Tibial nerve (tissue), 4 donors: ENCODE measurements at regions not wholly inside any gene's neighbourhood (a gene's known extent, or its start where the extent isn't known, plus 50 kb on each side); places are given as distances from the start of the nearest gene placed in this dataset.
A peak's percentile ranks its signal among the peaks of the same experiment; 100 is the strongest.
"Not testable (repeated sequence)": the region's sequence is repeated elsewhere in the genome, so short reads cannot be mapped to it uniquely, and the experiment has no call there.

Experiments used
- DNase-seq, 2 donors: peaks; one replicate each; pipeline ENCODE4 v3.0.0-alpha.2; 2019; ENCODE audit warnings: low spot score in 2 of 2
- H3K27ac ChIP-seq, 4 donors: fragments of 200-600 bp; sonication (generic) in 3 of 4; one replicate each; pipeline ENCODE4 v1.5.1; 2017 to 2019; ENCODE audit warnings: mild to moderate bottlenecking in 1 of 4
- H3K27me3 ChIP-seq, 2 donors: fragments of 200-600 bp; sonication (generic) in 1 of 2; one replicate each; pipeline versions ENCODE4 v1.5.1 to v1.6.0; 2017 to 2019
- H3K36me3 ChIP-seq, 3 donors: fragments of 200-600 bp; sonication (generic); one replicate each; pipeline ENCODE4 v1.5.1; 2018 to 2019
- H3K4me1 ChIP-seq, 4 donors: fragments of 200-600 bp; sonication (generic) in 3 of 4; one replicate each; pipeline ENCODE4 v1.5.1; 2017 to 2019
- H3K4me3 ChIP-seq, 4 donors: fragments of 200-600 bp; sonication (generic) in 3 of 4; one replicate each; pipeline ENCODE4 v1.5.1; 2017 to 2019; ENCODE audit warnings: mild to moderate bottlenecking in 1 of 4, moderate library complexity in 1 of 4
- H3K9me3 ChIP-seq, 4 donors: fragments of 200-600 bp; sonication (generic) in 3 of 4; one replicate each; pipeline ENCODE4 v1.5.1; 2017 to 2019
- EP300 ChIP-seq, 2 donors: sonication (generic); formaldehyde crosslinking; IDR thresholded peaks; one replicate each; pipeline ENCODE4 v1.6.1; 2017; ENCODE audit warnings: antibody characterized with exemption in 2 of 2, mild to moderate bottlenecking in 1 of 2
- POLR2A ChIP-seq, 2 donors: fragments of 450-650 bp; IDR thresholded peaks; one replicate each; pipeline ENCODE4 v1.6.1; 2017; ENCODE audit warnings: antibody characterized with exemption in 2 of 2, mild to moderate bottlenecking in 2 of 2, moderate library complexity in 2 of 2
- WGBS, 2 donors: methylation state at CpG; one replicate each; pipeline ENCODE4 v1.1.5; 2018; 5-methylcytosine and 5-hydroxymethylcytosine counted together
- TF ChIP-seq, protein P1 (sequence below), 5 experiments: fragments of 200-600 bp in 3 of 5; fragments of 450-650 bp in 2 of 5; sonication (generic) in 3 of 5; IDR thresholded peaks; one replicate each; pipeline ENCODE4 v1.5.1; 2016 to 2019; ENCODE audit warnings: antibody characterized with exemption in 5 of 5, mild to moderate bottlenecking in 3 of 5, moderate library complexity in 2 of 5

GRCh38 chr18:57889841-57890240 is 86.7 kb upstream of the ATP8B1 start:
- no peak for DNase-seq
- Histone ChIP-seq H3K9me3 (peaks cover 0 to 8% (median 0%) of the 10 kb centered on the region in 4 donors), H3K4me3 (no peak overlapping the region), H3K27ac (no peak overlapping the region), H3K36me3 (no peaks in the 10 kb centered on the region), H3K27me3 (no peaks in the 10 kb centered on the region), H3K4me1 (no peaks in the 10 kb centered on the region)
- 57 to 63% methylated on average over 1 of the region's 1 CpG for whole genome bisulfite sequencing, 2 donors
- no peak for TF ChIP-seq POLR2A (IDR thresholded peaks at IDR 0.05)
- TF ChIP-seq, protein P1, sequence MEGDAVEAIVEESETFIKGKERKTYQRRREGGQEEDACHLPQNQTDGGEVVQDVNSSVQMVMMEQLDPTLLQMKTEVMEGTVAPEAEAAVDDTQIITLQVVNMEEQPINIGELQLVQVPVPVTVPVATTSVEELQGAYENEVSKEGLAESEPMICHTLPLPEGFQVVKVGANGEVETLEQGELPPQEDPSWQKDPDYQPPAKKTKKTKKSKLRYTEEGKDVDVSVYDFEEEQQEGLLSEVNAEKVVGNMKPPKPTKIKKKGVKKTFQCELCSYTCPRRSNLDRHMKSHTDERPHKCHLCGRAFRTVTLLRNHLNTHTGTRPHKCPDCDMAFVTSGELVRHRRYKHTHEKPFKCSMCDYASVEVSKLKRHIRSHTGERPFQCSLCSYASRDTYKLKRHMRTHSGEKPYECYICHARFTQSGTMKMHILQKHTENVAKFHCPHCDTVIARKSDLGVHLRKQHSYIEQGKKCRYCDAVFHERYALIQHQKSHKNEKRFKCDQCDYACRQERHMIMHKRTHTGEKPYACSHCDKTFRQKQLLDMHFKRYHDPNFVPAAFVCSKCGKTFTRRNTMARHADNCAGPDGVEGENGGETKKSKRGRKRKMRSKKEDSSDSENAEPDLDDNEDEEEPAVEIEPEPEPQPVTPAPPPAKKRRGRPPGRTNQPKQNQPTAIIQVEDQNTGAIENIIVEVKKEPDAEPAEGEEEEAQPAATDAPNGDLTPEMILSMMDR (IDR thresholded peaks at IDR 0.05), result no peak
- TF ChIP-seq EP300 (IDR thresholded peaks at IDR 0.05), result no peak

DNA sequence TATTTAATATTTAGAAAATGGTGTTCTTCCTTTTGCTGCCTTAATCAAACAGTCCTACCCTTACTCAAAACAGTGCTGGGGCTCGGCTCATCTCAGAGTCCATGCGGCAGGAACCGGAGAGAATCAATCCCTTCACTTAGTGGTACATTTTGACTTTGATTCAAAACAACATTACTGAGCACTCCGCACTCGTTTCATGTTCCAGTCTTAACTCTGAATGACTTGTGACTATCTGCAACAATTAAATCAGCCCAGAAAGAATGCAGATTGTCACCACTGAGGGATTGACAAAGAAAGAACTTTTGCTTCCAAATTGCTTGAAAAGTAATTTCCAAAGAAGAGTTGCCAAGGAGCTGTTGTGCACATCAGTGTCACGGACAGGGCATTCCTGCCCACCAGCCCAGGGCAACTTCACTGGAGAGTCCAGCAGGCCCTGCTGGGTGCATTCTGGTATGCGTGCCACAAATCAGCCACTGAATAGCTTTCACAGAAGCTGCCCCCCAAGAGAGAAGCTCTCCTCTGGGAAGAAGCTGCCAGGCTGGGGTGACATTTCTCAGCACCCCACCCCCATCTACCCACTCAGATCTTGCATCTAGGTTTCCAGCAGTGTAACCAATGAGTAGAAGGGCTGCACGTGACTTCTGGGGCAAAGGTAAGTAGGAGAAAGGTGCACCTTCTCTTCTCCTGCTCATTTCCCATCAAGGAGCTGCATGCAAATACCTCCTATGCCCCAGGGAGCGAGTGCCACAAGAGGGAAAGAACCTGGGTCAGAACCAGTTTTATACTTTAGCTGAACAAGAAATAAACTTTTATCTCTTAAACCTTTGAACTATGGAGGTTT is 84.6 kb upstream of the ATP8B1 start:
- Histone ChIP-seq H3K9me3 (peaks cover 0 to 8% (median 0%) of the 10 kb centered on the region in 4 donors), H3K36me3 (no peaks in the 10 kb centered on the region), H3K27me3 (no peaks in the 10 kb centered on the region), H3K4me1 (no peaks in the 10 kb centered on the region), H3K4me3 (no peak overlapping the region), H3K27ac (no peak overlapping the region)
- 79 to 83% methylated on average over 9 of the region's 9 CpGs for WGBS, 2 donors
- DNase-seq, result no peak
- no peak for TF ChIP-seq POLR2A (IDR thresholded peaks at IDR 0.05)
- TF ChIP-seq, protein P1 (IDR thresholded peaks at IDR 0.05), result no peak
- no peak for TF ChIP-seq EP300 (IDR thresholded peaks at IDR 0.05)

- no peaks in the 10 kb centered on the region for H3K27me3 ChIP-seq
- no peak overlapping the region for H3K27ac ChIP-seq
- no peak for DNase-seq
- H3K4me1 ChIP-seq, result no peaks in the 10 kb centered on the region
- H3K4me3 ChIP-seq, result no peak overlapping the region
- peaks cover 0 to 8% (median 0%) of the 10 kb centered on the region in 4 donors for H3K9me3 ChIP-seq
- no peaks in the 10 kb centered on the region for H3K36me3 ChIP-seq
- TF ChIP-seq EP300 (IDR thresholded peaks at IDR 0.05) (no peak), POLR2A (IDR thresholded peaks at IDR 0.05) (no peak)
- TF ChIP-seq, protein P1 (IDR thresholded peaks at IDR 0.05), result no peak
- 71 to 73% methylated on average over 1 of the region's 1 CpG for WGBS, 2 donors
Measured at GRCh38 chr18:57885931-57886330, 82.8 kb upstream of the ATP8B1 start.

DNA sequence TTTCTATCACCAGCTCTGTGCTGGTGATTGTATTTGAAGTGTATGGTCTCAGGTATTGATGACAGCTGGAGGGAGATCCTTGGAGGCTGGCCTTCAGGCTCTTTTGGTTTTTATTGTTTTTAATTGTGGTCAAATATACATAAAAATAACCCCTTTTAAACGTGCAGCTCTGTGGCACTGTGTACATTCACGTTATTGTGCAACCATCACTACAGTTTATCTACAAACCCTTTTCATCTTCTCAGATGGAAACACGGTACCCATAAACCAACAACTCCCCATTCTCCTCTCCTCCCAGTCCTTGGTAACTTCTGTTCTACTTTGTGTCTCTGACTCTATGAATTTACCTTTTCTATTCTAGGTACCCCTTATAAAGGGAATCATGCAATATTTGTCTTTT is 79.3 kb upstream of the ATP8B1 start:
- H3K9me3 ChIP-seq, result no peaks in the 10 kb centered on the region
- no peak overlapping the region for H3K4me3 ChIP-seq
- H3K36me3 ChIP-seq, result no peaks in the 10 kb centered on the region
- H3K4me1 ChIP-seq, result no peaks in the 10 kb centered on the region
- H3K27ac ChIP-seq, result no peak overlapping the region
- DNase-seq, result no peak
- no peaks in the 10 kb centered on the region for H3K27me3 ChIP-seq
- TF ChIP-seq POLR2A (IDR thresholded peaks at IDR 0.05) (no peak), EP300 (IDR thresholded peaks at IDR 0.05) (no peak)
- TF ChIP-seq, protein P1 (IDR thresholded peaks at IDR 0.05), result no peak
- 67 to 70% methylated on average over 3 of the region's 3 CpGs for WGBS, 2 donors

DNA sequence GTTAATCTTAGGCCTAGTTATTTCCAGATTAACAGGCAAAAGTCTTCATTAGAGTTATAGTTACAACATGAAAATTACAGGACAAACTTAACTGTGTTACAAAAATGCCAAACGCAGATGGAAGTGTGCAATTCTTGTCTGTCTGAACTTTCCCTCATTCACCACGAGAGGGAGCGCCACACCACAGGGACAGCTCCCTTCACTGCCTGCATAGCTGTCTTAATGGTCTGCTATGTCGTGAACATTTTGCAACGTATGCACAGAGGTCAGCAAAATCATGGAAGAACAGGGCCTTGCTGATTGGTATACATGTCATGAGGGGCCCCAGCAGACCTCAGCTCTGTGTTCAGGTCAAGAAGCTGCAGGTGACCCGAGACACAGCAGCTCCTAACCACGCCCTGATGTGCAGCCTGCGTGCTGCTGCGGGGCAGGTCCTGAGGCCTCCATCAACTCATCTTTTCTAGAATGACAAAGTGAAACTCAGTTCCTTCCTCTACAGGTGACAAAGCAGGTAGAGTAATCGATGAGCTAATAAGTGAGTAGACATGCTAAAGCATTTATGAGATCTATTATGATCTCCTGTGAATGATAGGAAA is 78.8 kb upstream of the ATP8B1 start:
- whole genome bisulfite sequencing, 2 donors, result 39 to 41% methylated on average over 10 of the region's 10 CpGs
- DNase-seq, result peak; percentile 15 to 53
- H3K27me3 ChIP-seq, result no peaks in the 10 kb centered on the region
- H3K36me3 ChIP-seq, result no peaks in the 10 kb centered on the region
- no peak overlapping the region for H3K4me3 ChIP-seq
- TF ChIP-seq EP300 (IDR thresholded peaks at IDR 0.05), result no peak
- TF ChIP-seq POLR2A (IDR thresholded peaks at IDR 0.05), result no peak
- TF ChIP-seq, protein P1 (IDR thresholded peaks at IDR 0.05), result peak; percentile 80 to 89 (median 83)
- H3K9me3 ChIP-seq, result no peaks in the 10 kb centered on the region
- H3K27ac ChIP-seq, result no peak overlapping the region
- no peaks in the 10 kb centered on the region for H3K4me1 ChIP-seq

DNA sequence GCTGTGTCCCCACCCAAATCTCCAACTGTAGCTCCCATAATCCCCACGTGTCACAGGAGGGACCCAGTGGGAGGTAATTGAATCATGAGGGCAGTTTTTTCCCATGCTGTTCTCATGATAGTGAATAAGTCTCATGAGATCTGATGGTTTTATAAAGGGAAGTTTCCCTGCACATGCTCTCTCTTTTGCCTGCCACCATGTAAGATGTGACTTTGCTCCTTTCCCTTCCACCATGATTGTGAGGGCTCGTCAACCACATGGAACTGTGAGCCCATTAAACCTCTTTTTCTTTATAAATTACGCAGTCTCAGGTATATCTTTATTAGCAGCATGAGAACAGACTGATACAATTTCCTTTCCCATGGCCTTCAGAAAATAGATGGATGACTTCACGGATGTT is 76.8 kb upstream of the ATP8B1 start:
- H3K4me3 ChIP-seq, DNase-seq, H3K36me3 ChIP-seq, H3K9me3 ChIP-seq, H3K27me3 ChIP-seq, H3K4me1 ChIP-seq, H3K27ac ChIP-seq: not testable (repeated sequence)
- 95 to 97% methylated on average over 4 of the region's 4 CpGs for WGBS, 2 donors
